HG03025 (cell line): ENCODE measurements at regions not wholly inside any gene's neighbourhood (a gene's known extent, or its start where the extent isn't known, plus 50 kb on each side); places are given as distances from the start of the nearest gene placed in this dataset.

Experiments used
- ATAC-seq: cut with Tn5 transposase; IDR thresholded peaks from one replicate; pipeline ENCODE4 v1.9.1; 2021; ENCODE audit warnings: mild to moderate bottlenecking, moderate library complexity; ENCODE audit not compliant: unreplicated experiment, low FRiP score

- no peak for ATAC-seq
Measured at GRCh38 chr2:37469126-37469525, 124.7 kb downstream of the QPCT start.

GRCh38 chr2:37471104-37471503, 126.7 kb downstream of the QPCT start:
- no peak for ATAC-seq

DNA sequence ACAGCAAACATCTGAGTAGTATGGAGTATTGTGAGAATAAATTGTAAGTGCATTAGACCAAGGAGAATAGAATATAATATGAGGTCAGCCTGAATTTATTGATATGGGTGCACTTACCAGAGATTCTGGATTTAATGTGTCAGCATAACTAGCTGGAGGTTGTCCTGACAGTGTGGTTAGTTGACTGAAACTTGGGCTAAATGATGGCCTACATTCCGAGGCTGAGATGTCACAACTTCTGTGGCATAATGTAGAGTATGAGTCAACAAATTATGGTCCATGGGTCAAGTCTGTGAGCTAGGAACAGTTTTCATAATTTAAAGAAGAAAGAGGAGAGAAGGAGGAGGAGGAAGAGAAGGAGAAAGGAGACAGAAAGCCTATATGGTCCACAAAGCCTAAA, 127.6 kb downstream of the QPCT start:
- ATAC-seq: no peak

DNA sequence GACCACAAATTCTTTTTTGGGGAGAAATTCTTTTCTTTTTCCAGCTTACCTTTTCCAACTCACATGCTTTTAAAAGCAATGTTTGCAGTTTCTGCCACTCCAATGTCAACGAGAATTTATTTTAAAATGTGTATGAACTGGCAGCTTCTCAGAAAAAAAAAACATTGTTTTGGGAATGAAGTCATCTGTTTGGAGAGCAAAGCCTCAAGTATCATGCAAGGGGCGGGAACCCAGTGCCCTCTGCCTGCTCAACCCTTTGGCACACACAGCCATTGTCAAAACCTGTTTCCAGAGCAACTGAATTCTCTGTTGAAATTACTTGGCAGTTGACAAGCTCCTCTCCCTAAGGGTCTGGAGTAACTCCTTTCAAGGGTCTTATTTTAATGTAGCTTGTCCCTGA, 128.5 kb downstream of the QPCT start:
- no peak for ATAC-seq

- no peak for ATAC-seq
Measured at GRCh38 chr2:37476411-37476810, 132.0 kb downstream of the QPCT start.

GRCh38 chr2:37477921-37478320, 133.5 kb downstream of the QPCT start:
- ATAC-seq: no peak

GRCh38 chr2:37481244-37481643, 136.8 kb downstream of the QPCT start:
- no peak for ATAC-seq

GRCh38 chr2:37489041-37489456, 144.6 kb downstream of the QPCT start:
- ATAC-seq: no peak

- no peak for ATAC-seq
Measured at GRCh38 chr2:37489536-37489935, 145.1 kb downstream of the QPCT start.

DNA sequence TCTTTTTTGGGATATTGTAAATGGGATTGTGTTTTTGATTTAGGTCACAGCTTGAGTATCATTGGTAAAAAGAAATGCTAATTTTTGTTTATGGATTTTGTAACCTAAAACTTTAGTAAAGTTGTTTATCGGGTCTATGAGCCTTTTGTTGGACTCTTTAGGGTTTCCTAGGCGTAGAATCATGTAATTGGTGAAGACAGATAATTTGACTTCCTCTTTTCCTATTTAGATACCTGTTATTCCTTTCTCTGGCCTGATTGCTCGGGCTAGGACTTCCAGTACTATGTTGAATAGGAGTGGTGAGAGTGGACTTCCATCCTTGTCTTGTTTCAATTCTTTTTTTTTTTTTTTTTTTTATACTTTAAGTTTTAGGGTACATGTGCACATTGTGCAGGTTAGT, 149.0 kb downstream of the QPCT start:
- ATAC-seq: no peak

GRCh38 chr2:37499113-37499512, 154.7 kb downstream of the QPCT start:
- ATAC-seq: no peak

DNA sequence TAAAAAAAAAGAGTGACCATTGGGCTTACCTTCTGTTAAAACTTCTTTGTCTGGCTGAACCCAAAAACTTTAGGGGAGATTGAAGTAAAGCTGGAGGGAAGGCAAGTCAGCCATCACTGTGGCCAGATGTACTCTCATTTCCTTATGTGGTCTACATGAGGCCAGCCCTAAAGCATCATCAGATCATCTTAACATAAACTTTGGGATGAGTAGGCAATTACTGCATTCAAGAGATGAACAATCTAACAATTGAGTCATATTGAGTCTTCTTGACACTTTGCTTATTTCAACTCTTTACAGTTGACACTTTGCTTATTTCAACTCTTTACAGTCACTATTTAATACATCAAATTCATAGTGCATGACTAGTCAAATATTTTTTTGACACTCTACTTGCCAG, 155.6 kb downstream of the QPCT start:
- no peak for ATAC-seq

DNA sequence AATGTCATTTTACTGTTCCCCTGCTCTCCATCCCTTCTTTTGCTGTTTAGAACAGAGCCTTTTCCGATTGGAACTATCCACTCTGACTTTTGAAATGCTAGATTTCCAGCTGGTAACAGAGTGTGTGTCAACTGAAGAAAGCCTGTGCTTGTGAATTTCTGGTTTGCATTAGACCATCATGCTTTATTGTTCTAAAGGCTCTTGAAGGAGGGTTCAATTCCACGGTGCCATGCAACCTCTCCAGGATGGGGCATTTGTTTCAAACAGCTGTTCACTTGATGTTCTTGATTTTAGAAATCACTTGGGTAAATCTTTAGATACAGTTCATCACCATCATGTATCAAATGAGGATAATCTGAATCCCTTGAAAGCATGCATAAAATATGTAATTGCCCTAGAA, 156.7 kb downstream of the QPCT start:
- no peak for ATAC-seq

DNA sequence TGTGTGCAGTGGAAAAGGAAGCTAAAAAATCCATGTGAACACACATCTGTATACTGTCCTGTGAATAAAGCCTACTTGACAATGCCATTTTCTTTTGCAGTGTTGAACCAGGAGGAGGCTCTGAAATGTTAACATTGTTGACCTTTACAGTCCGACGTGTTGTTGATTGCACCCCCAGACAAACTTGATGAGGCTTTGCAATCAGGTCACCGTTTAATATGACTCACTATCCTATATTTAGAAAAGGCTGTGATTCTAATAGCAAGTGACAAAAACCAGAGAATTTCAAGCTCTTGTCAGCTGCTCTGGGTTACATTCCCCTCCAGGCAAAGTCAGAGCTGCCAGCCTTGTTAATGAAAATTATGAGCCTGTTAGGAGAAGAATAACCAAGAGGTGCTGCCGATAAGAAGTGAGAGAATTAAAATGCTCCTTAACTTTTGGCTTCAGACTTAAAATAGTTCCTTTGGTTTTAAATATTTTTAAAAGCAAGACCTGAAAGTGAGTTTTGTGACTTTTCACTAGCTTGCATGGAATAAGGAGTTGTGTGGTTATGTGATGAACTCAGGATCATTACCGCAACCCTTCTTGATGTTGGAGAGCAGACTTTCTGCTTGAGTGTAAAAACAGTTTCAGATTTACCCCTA, 162.1 kb downstream of the QPCT start:
- no peak for ATAC-seq

DNA sequence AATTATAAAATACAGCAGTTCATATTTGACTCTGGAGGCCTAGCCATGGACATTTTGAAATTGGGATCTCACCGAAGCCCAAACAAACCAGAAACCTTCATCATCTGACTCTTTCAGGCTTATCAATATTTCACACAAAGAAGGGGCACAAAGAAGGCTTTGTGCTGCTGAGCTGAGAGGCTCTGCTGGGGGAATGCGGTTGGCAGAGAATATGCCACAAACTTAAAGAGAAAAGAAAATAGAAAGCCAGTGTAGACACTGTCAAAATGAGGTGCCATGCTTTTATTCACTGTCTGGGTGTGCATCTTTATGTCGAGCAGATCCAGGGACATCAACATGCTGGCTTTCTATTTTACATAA, 162.6 kb downstream of the QPCT start:
- no peak for ATAC-seq

DNA sequence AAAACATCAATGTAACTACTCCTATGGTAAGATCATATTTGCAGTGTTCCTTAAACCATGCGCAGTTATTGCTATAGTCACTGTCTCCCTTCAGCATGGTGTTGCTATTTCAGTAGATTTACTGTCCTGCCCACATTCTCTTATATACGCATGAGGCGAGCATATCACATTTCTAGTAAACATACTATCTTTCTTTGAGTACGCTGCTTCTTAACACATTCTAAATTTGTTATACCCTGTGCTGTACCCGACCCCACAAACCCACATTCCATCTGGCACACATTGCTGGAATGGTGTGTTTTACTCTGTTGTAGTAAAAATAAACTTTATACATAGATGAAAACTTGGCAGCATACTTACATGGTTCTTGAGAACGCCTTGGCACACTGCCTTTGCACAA, 163.3 kb downstream of the QPCT start:
- ATAC-seq: no peak

DNA sequence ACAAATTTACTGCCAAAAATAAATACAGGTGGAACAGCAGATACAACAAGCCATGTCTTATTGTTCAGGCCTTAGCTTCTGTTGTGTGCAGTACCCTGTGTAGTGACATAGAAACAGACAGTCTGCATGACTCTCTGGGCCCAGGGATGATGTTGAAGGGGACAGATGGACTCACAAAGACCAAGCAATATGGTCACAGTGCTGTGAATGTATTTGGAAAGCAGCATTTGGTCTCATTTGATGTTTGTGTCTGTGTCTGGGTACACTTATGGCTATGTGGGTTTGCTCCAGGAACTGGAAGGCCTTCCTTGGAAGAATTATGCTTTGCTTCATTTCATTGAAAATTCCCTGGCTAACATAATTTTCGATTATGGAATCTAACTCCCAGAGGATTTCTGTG, 158.5 kb downstream of the CDC42EP3 start:
- no peak for ATAC-seq

GRCh38 chr2:37523814-37524362, 147.6 kb downstream of the CDC42EP3 start:
- ATAC-seq: no peak

DNA sequence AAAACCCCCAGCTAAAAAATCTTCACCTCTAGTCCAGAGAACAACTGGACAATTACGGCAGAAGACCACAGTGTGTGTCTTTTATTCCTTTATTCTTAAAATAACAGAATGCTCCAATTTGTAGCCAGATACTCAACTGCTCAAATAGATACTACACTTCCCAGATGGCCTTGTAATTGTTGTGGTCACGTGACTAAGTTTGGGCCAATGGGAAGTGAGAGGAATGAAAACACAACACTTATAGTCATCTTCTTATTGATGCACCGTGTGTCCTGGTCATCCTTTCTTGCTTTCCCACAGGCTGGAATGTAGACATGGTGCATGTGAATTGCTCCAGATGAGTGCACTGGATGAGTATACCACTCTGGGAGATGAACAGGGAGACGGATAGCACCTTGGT, 145.1 kb downstream of the CDC42EP3 start:
- no peak for ATAC-seq

DNA sequence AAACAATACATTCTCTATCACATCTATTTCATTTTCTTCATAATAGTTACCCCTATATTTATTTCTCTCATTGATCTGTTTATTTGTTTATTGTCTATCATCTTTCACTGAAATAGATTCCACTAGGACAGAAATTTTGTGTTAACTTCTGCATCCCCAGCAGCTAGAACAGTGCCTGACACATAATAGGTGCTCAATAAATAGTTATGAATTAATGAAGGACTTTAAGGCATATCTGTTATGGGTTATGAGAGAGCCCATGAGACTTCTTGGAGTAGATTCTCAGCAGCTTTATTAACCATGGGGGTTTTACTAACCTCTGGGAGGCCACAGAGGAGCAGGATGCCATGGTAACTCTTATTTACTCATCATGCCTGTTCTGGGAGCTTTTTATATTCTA, 144.6 kb downstream of the CDC42EP3 start:
- no peak for ATAC-seq

DNA sequence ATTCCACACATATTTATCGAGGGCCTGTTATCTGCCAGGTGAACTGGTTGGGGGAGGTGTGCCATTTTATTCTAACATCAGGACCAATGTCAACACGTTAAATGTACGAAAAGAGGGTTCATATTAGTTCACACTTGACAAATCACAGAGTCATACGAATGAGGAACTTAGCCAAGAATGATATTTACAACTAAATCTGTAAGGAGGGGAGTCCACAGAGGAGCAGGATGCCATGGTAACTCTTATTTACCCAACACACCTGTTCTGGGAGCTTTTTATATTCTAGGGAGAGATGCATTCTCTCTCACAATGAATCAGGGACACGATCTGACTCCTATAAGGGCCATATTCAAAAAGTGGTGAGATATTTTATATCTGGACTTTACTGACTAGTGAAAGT, 144.1 kb downstream of the CDC42EP3 start:
- no peak for ATAC-seq

GRCh38 chr2:37529830-37530415, 141.5 kb downstream of the CDC42EP3 start:
- no peak for ATAC-seq
